Upper lobe of right lung (tissue), 1 donor: ENCODE measurements at regions not wholly inside any gene's neighbourhood (a gene's known extent, or its start where the extent isn't known, plus 50 kb on each side); places are given as distances from the start of the nearest gene placed in this dataset.

ENCODE experiments used
- ATAC-seq: fragments of 200-7000 bp; cut with Tn5 transposase; one replicate; pipeline ENCODE4 v1.9.1; 2020; ENCODE audit warnings: mild to moderate bottlenecking, moderate library complexity
- DNase-seq: peaks from one replicate; pipeline ENCODE4 v3.0.0-alpha.2; 2020
- H3K27ac ChIP-seq: fragments of 200-600 bp; one replicate; pipeline ENCODE4 v1.8.0; 2022
- H3K27me3 ChIP-seq: fragments of 200-600 bp; one replicate; pipeline ENCODE4 v1.8.0; 2022; ENCODE audit warnings: mild to moderate bottlenecking
- H3K36me3 ChIP-seq: fragments of 200-600 bp; one replicate; pipeline ENCODE4 v1.8.0; 2022
- H3K4me1 ChIP-seq: fragments of 200-600 bp; one replicate; pipeline ENCODE4 v1.8.0; 2022
- H3K4me3 ChIP-seq: fragments of 200-600 bp; one replicate; pipeline ENCODE4 v1.8.0; 2022; ENCODE audit warnings: mild to moderate bottlenecking
- H3K9me3 ChIP-seq: fragments of 200-600 bp; one replicate; pipeline ENCODE4 v1.8.0; 2022
- CTCF ChIP-seq: fragments of 200-600 bp; IDR thresholded peaks from one replicate; pipeline ENCODE4 v1.8.0; 2022; ENCODE audit warnings: antibody characterized with exemption
- intact Hi-C: fragments of 100-400 bp; cut with DNase I; formaldehyde crosslinking; loops from one replicate; pipeline ENCODE4 v1.11.0; 2022
- donor health status: DM: no; HTN: yes; CAD: no; lungs with severe emphysema.

GRCh38 chr15:25072857-25073476 is 118.2 kb downstream of the SNRPN start:
- H3K4me3 ChIP-seq = no peak overlapping the region
- H3K27me3 ChIP-seq = no peaks in the 10 kb centered on the region
- peaks cover 68% of the 10 kb centered on the region for H3K36me3 ChIP-seq
- intact Hi-C loops = no loop called here
- H3K9me3 ChIP-seq = peaks cover 100% of the 10 kb centered on the region
- DNase-seq (no peak), ATAC-seq (no peak)
- no peak overlapping the region for H3K27ac ChIP-seq
- no peaks in the 10 kb centered on the region for H3K4me1 ChIP-seq
- TF ChIP-seq CTCF = no peak

GRCh38 chr15:25087137-25087536 is 132.3 kb downstream of the SNRPN start:
- H3K27ac ChIP-seq = no peak overlapping the region
- ATAC-seq = no peak
- intact Hi-C loops = no loop called here
- no peak for TF ChIP-seq CTCF
- H3K4me1 ChIP-seq = no peaks in the 10 kb centered on the region
- peaks cover 89% of the 10 kb centered on the region for H3K9me3 ChIP-seq
- DNase-seq = no peak
- no peaks in the 10 kb centered on the region for H3K27me3 ChIP-seq
- H3K36me3 ChIP-seq = peaks cover 23% of the 10 kb centered on the region
- no peak overlapping the region for H3K4me3 ChIP-seq

- Histone ChIP-seq H3K36me3 (peaks cover 23% of the 10 kb centered on the region), H3K4me3 (no peak overlapping the region), H3K27me3 (no peaks in the 10 kb centered on the region), H3K9me3 (peaks cover 87% of the 10 kb centered on the region), H3K27ac (no peak overlapping the region), H3K4me1 (no peaks in the 10 kb centered on the region)
- TF ChIP-seq CTCF = no peak
- intact Hi-C loops = no loop called here
- DNase-seq (no peak), ATAC-seq (no peak)
These were observed 133.5 kb downstream of the SNRPN start for GRCh38 chr15:25088261-25088790.

- H3K27ac ChIP-seq = no peak overlapping the region
- intact Hi-C loops = no loop called here
- H3K36me3 ChIP-seq = peaks cover 21% of the 10 kb centered on the region
- DNase-seq (no peak), ATAC-seq (no peak)
- no peak for TF ChIP-seq CTCF
- H3K4me3 ChIP-seq = no peak overlapping the region
- peaks cover 80% of the 10 kb centered on the region for H3K9me3 ChIP-seq
- H3K27me3 ChIP-seq = no peaks in the 10 kb centered on the region
- H3K4me1 ChIP-seq = no peaks in the 10 kb centered on the region
These were observed 134.8 kb downstream of the SNRPN start for GRCh38 chr15:25089577-25089976.

GRCh38 chr15:25090073-25090733 is 135.4 kb downstream of the SNRPN start:
- Histone ChIP-seq H3K9me3 (peaks cover 74% of the 10 kb centered on the region), H3K27ac (no peak overlapping the region), H3K27me3 (no peaks in the 10 kb centered on the region), H3K4me3 (no peak overlapping the region), H3K36me3 (peaks cover 17% of the 10 kb centered on the region), H3K4me1 (no peaks in the 10 kb centered on the region)
- DNase-seq (no peak), ATAC-seq (no peak)
- intact Hi-C loops = no loop called here
- TF ChIP-seq CTCF = no peak
